Keratinocyte (primary cell): ENCODE measurements at regions not wholly inside any gene's neighbourhood (a gene's known extent, or its start where the extent isn't known, plus 50 kb on each side); places are given as distances from the start of the nearest gene placed in this dataset.

Experiments used
- DNase-seq: peaks from one replicate; pipeline ENCODE4 v3.0.0-alpha.2; 2011; ENCODE audit warnings: low read depth, missing footprints, low spot score
- FAIRE-seq: peaks from 2 replicates; lab custom pipeline; 2011; peaks lifted over from hg19 to GRCh38; lab: Jason Lieb, UNC
- H2AFZ ChIP-seq: 2 replicates; pipeline ENCODE4 v1.6.0; 2012; ENCODE audit warnings: low read length, control low read depth, inconsistent platforms; ENCODE audit not compliant: control insufficient read depth
- H3K27ac ChIP-seq: 2 replicates; pipeline ENCODE4 v1.5.1; 2011; ENCODE audit warnings: low read length; ENCODE audit not compliant: control insufficient read depth, insufficient read depth
- H3K27me3 ChIP-seq: 3 replicates; pipeline ENCODE4 v1.6.0; 2011; ENCODE audit warnings: low read length; ENCODE audit not compliant: control insufficient read depth, insufficient read depth; ENCODE audit errors: extremely low read depth
- H3K36me3 ChIP-seq, 2 experiments: 2 replicates in 1 of 2; 3 replicates in 1 of 2; pipeline ENCODE4 v1.5.1; 2011; ENCODE audit warnings: low read length in 2 of 2, mild to moderate bottlenecking in 1 of 2; ENCODE audit not compliant: control insufficient read depth in 2 of 2, insufficient read depth in 2 of 2; ENCODE audit errors: extremely low read depth in 1 of 2
- H3K4me1 ChIP-seq: 3 replicates; pipeline ENCODE4 v1.5.1; 2011; ENCODE audit warnings: low read length; ENCODE audit not compliant: control insufficient read depth, insufficient read depth; ENCODE audit errors: extremely low read depth
- H3K4me2 ChIP-seq: 3 replicates; pipeline ENCODE4 v1.6.0; 2011; ENCODE audit warnings: low read depth, low read length; ENCODE audit not compliant: control insufficient read depth, insufficient read depth; ENCODE audit errors: extremely low read depth
- H3K4me3 ChIP-seq, 3 experiments: fragments of 200-600 bp in 1 of 3; sonication (generic) in 1 of 3; 2 replicates in 2 of 3; 3 replicates in 1 of 3; pipeline ENCODE4 v1.5.1; 2011 to 2016; ENCODE audit warnings: low read length in 3 of 3, mild to moderate bottlenecking in 3 of 3, control low read depth in 2 of 3, inconsistent platforms in 1 of 3, low read depth in 1 of 3, mixed read lengths in 1 of 3, mixed run types in 1 of 3, moderate library complexity in 1 of 3; ENCODE audit not compliant: control insufficient read depth in 2 of 3, insufficient read depth in 2 of 3; ENCODE audit errors: extremely low read depth in 1 of 3
- H3K79me2 ChIP-seq: 2 replicates; pipeline ENCODE4 v1.6.0; 2012; ENCODE audit warnings: low read length; ENCODE audit not compliant: control insufficient read depth, insufficient read depth
- H3K9ac ChIP-seq: 3 replicates; pipeline ENCODE4 v1.6.0; 2011; ENCODE audit warnings: low read length; ENCODE audit not compliant: control insufficient read depth, insufficient read depth; ENCODE audit errors: extremely low read depth
- H3K9me1 ChIP-seq: 3 replicates; pipeline ENCODE4 v1.6.0; 2011; ENCODE audit warnings: low read length; ENCODE audit not compliant: control insufficient read depth, insufficient read depth; ENCODE audit errors: extremely low read depth
- H3K9me3 ChIP-seq: 2 replicates; pipeline ENCODE4 v1.5.1; 2012; ENCODE audit warnings: low read depth, low read length; ENCODE audit not compliant: control insufficient read depth
- H4K20me1 ChIP-seq: 3 replicates; pipeline ENCODE4 v1.6.0; 2011; ENCODE audit warnings: low read length; ENCODE audit not compliant: control insufficient read depth, insufficient read depth; ENCODE audit errors: extremely low read depth
- EZH2 ChIP-seq: IDR thresholded peaks from one replicate; pipeline ENCODE4 v1.6.1; 2012; ENCODE audit warnings: inconsistent platforms, mild to moderate bottlenecking, low read length, moderate library complexity
- dilution Hi-C: fragments of 300-500 bp; cut with MboI; formaldehyde crosslinking; loops from one replicate; pipeline ENCODE4 v1.7.0; 2020; ENCODE audit warnings: low sequenced_read_pairs; ENCODE audit not compliant: extremely low pct_ligation_motif_present
- TF ChIP-seq, protein P1 (sequence below), 3 experiments: IDR thresholded peaks in 1 of 3; conservative IDR thresholded peaks in 1 of 3; optimal IDR thresholded peaks in 1 of 3; 2 replicates in 2 of 3; 3 replicates in 1 of 3; pipeline versions ENCODE3 to v1.5.1; 2011; ENCODE audit warnings: low read length in 3 of 3, mild to moderate bottlenecking in 3 of 3, moderate library complexity in 2 of 3, control low read depth in 1 of 3, inconsistent platforms in 1 of 3; ENCODE audit not compliant: insufficient read depth in 2 of 3; ENCODE audit errors: extremely low read depth in 1 of 3

DNA sequence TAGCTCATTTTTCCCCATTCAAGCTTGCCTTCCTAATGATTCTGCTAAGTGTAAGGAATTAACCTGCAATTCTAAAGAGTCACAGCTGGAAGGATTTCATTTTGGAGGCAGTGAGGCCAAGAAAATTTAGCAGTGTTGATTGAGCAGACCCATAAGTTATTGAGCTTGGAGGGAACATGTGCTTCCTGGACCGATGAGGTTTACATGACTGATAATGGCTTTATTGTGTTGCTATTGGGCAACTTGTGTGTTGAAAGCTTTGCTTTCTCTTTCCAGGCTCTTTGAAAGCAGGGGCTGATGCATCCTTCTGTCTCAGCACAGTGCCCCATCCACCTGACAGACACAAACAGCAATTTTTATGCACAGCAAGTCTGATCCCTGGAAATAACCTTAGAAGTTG is 398.9 kb upstream of the PCSK5 start:
- dilution Hi-C loops = loop anchor here (25.0 kb wide), 1 partner anchor 346 kb away; no protein-coding TSS in a partner anchor
- no peak for FAIRE-seq

DNA sequence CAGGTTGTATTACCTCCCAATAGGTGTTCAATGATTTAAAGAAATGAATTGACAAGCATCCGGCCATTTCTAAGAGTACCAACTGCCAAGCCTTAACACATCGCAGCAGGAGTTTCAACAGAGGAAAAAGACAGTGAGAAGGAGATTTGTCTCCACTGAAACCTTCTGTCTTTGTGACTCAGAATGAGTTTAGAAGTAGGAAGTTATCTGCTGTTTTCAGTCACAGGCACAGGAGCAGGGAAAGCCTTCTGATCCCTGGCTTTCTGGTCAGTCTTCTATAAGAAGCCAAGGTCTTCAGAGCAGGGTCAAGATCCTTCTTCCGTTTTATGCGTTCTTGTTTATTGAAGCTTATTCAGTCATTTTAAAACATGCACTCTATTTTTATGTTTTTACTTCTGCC is 390.7 kb upstream of the PCSK5 start:
- Histone ChIP-seq H3K79me2 (no peaks in the 10 kb centered on the region), H4K20me1 (no peaks in the 10 kb centered on the region), H3K4me3 (no peak overlapping the region), H3K9me3 (no peaks in the 10 kb centered on the region), H3K9ac (no peak overlapping the region), H3K4me2 (no peak overlapping the region), H3K36me3 (no peaks in the 10 kb centered on the region), H3K27ac (no peak overlapping the region), H3K27me3 (no peaks in the 10 kb centered on the region), H2AFZ (no peak overlapping the region), H3K9me1 (no peaks in the 10 kb centered on the region), H3K4me1 (no peaks in the 10 kb centered on the region)
- TF ChIP-seq, protein P1, sequence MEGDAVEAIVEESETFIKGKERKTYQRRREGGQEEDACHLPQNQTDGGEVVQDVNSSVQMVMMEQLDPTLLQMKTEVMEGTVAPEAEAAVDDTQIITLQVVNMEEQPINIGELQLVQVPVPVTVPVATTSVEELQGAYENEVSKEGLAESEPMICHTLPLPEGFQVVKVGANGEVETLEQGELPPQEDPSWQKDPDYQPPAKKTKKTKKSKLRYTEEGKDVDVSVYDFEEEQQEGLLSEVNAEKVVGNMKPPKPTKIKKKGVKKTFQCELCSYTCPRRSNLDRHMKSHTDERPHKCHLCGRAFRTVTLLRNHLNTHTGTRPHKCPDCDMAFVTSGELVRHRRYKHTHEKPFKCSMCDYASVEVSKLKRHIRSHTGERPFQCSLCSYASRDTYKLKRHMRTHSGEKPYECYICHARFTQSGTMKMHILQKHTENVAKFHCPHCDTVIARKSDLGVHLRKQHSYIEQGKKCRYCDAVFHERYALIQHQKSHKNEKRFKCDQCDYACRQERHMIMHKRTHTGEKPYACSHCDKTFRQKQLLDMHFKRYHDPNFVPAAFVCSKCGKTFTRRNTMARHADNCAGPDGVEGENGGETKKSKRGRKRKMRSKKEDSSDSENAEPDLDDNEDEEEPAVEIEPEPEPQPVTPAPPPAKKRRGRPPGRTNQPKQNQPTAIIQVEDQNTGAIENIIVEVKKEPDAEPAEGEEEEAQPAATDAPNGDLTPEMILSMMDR (optimal IDR thresholded peaks at IDR 0.05 in 1 of 3, IDR thresholded peaks at IDR 0.05 in 1 of 3, conservative IDR thresholded peaks at IDR 0.05 in 1 of 3; ENCODE audit: extremely low read depth in 1 of 3, insufficient read depth in 2 of 3, low read length in 3 of 3) = no peak
- TF ChIP-seq EZH2 = no peak
- DNase-seq (no peak), FAIRE-seq (no peak)
- dilution Hi-C loops = loop anchor here (25.0 kb wide), 1 partner anchor 337 kb away; no protein-coding TSS in a partner anchor

More for the DNA sequence above, 398.9 kb upstream of the PCSK5 start:
- Histone ChIP-seq H3K4me3 (no peak overlapping the region), H3K27ac (no peak overlapping the region), H3K9me3 (no peaks in the 10 kb centered on the region), H3K36me3 (no peaks in the 10 kb centered on the region), H4K20me1 (no peaks in the 10 kb centered on the region), H3K4me1 (no peaks in the 10 kb centered on the region), H3K4me2 (no peak overlapping the region), H3K9ac (no peak overlapping the region), H3K9me1 (no peaks in the 10 kb centered on the region), H3K79me2 (no peaks in the 10 kb centered on the region), H2AFZ (no peak overlapping the region), H3K27me3 (no peaks in the 10 kb centered on the region)
- DNase-seq = no peak
- no peak for TF ChIP-seq EZH2
- TF ChIP-seq, protein P1 (optimal IDR thresholded peaks at IDR 0.05 in 1 of 3, IDR thresholded peaks at IDR 0.05 in 1 of 3, conservative IDR thresholded peaks at IDR 0.05 in 1 of 3; ENCODE audit: extremely low read depth in 1 of 3, insufficient read depth in 2 of 3, low read length in 3 of 3) = no peak
